A549 (cell line): ENCODE measurements at regions not wholly inside any gene's neighbourhood (a gene's known extent, or its start where the extent isn't known, plus 50 kb on each side); places are given as distances from the start of the nearest gene placed in this dataset.

Experiments
- CEBPB ChIP-seq, 2 experiments: fragments of >200 bp in 1 of 2; sonication (Bioruptor Twin) in 1 of 2; formaldehyde crosslinking in 1 of 2; IDR thresholded peaks; 2 replicates each; pipeline ENCODE4 v1.6.1; 2012 to 2016
- CHD4 ChIP-seq: fragments of 200-600 bp; sonication (generic); IDR thresholded peaks from 2 replicates; pipeline ENCODE4 v1.6.1; 2016; ENCODE audit warnings: antibody characterized with exemption, mild to moderate bottlenecking, borderline replicate concordance
- CTCF ChIP-seq: fragments of >200 bp; sonication (Bioruptor Twin); formaldehyde crosslinking; IDR thresholded peaks from 3 replicates; pipeline ENCODE4 v1.5.1; 2016
- EHMT2 ChIP-seq: fragments of 200-600 bp; sonication (generic); IDR thresholded peaks from 2 replicates; pipeline ENCODE4 v1.6.1; 2016; ENCODE audit warnings: antibody characterized with exemption, low read depth, mild to moderate bottlenecking, moderate library complexity
- NR3C1 ChIP-seq: fragments of >200 bp; sonication (Bioruptor Twin); formaldehyde crosslinking; IDR thresholded peaks from 3 replicates; pipeline ENCODE4 v1.6.1; 2017

GRCh38 chr1:228914700-228915099 lies 179.4 kb downstream of the RHOU start:
- no peak for TF ChIP-seq CTCF
- no peak for TF ChIP-seq CHD4
- no peak for TF ChIP-seq EHMT2
- TF ChIP-seq CEBPB (IDR thresholded peaks at IDR 0.05), result no peak
- no peak for TF ChIP-seq NR3C1
